Bronchial epithelial cell (primary cell): ENCODE measurements at regions not wholly inside any gene's neighbourhood (a gene's known extent, or its start where the extent isn't known, plus 50 kb on each side); places are given as distances from the start of the nearest gene placed in this dataset.

Experiments used
- DNase-seq: peaks from one replicate; pipeline ENCODE4 v3.0.0-alpha.2; 2010; ENCODE audit warnings: low read depth
- FAIRE-seq: peaks from 2 replicates; lab custom pipeline; 2011; peaks lifted over from hg19 to GRCh38; lab: Jason Lieb, UNC
- H3K27me3 ChIP-seq: 2 replicates; pipeline ENCODE4 v1.5.1; 2011; ENCODE audit warnings: low read length; ENCODE audit not compliant: control insufficient read depth, insufficient read depth
- H3K36me3 ChIP-seq: 2 replicates; pipeline ENCODE4 v1.5.1; 2011; ENCODE audit warnings: low read length; ENCODE audit not compliant: control insufficient read depth, insufficient read depth
- H3K4me3 ChIP-seq: 2 replicates; pipeline ENCODE4 v1.5.1; 2011; ENCODE audit warnings: mild to moderate bottlenecking, low read depth, low read length, control low read depth
- CTCF ChIP-seq: IDR thresholded peaks from 2 replicates; pipeline ENCODE4 v1.5.1; 2011; ENCODE audit warnings: mild to moderate bottlenecking, moderate library complexity, low read length, control low read depth, inconsistent platforms; ENCODE audit not compliant: insufficient read depth, severe bottlenecking

GRCh38 chr12:27869567-27869966 lies 89.5 kb upstream of the MANSC4 start:
- TF ChIP-seq CTCF: no peak
- Histone ChIP-seq H3K4me3 (no peak overlapping the region), H3K27me3 (no peaks in the 10 kb centered on the region), H3K36me3 (no peaks in the 10 kb centered on the region)
- FAIRE-seq (no peak), DNase-seq (no peak)

- H3K36me3 ChIP-seq: no peaks in the 10 kb centered on the region
- H3K4me3 ChIP-seq: no peak overlapping the region
- no peak for TF ChIP-seq CTCF
- DNase-seq (peak; percentile 20), FAIRE-seq (no peak)
- no peaks in the 10 kb centered on the region for H3K27me3 ChIP-seq
Observed at GRCh38 chr12:27868139-27868538, 88.1 kb upstream of the MANSC4 start.

GRCh38 chr12:27866373-27867101 lies 86.5 kb upstream of the MANSC4 start:
- Histone ChIP-seq H3K36me3 (no peaks in the 10 kb centered on the region), H3K27me3 (no peaks in the 10 kb centered on the region), H3K4me3 (no peak overlapping the region)
- TF ChIP-seq CTCF: no peak
- FAIRE-seq: peak; percentile 40
- peak; percentile 50 for DNase-seq

GRCh38 chr12:27865421-27865820 lies 85.4 kb upstream of the MANSC4 start:
- H3K4me3 ChIP-seq: no peak overlapping the region
- no peak for TF ChIP-seq CTCF
- no peaks in the 10 kb centered on the region for H3K36me3 ChIP-seq
- DNase-seq (peak; percentile 67), FAIRE-seq (no peak)
- H3K27me3 ChIP-seq: no peaks in the 10 kb centered on the region

- FAIRE-seq: no peak
Observed at GRCh38 chr12:27864521-27864920, 84.5 kb upstream of the MANSC4 start.

More at GRCh38 chr12:27864521-27864920, 84.5 kb upstream of the MANSC4 start:
- peak; percentile 68 for DNase-seq
- Histone ChIP-seq H3K36me3 (no peaks in the 10 kb centered on the region), H3K27me3 (no peaks in the 10 kb centered on the region), H3K4me3 (no peak overlapping the region)
- no peak for TF ChIP-seq CTCF
